HCT116 (cell line): ENCODE measurements at regions not wholly inside any gene's neighbourhood (a gene's known extent, or its start where the extent isn't known, plus 50 kb on each side); places are given as distances from the start of the nearest gene placed in this dataset.

ENCODE experiments used
- ATAC-seq: fragments of 200-7000 bp; cut with Tn5 transposase; 2 replicates; pipeline ENCODE4 v1.9.1; 2020; ENCODE audit warnings: mild to moderate bottlenecking, moderate library complexity
- BruUV-seq: library from RNA; stranded (reverse); fragments of 400-500 nt; replicated peaks from 2 replicates; lab custom pipeline; 2021; lab: Mats Ljungman, UMichigan
- CTCF ChIA-PET: fragments of 300-600 bp; sonication (Branson Sonifier 250); formaldehyde crosslinking; loops from one replicate; lab custom pipeline; 2021; ENCODE audit warnings: antibody characterized with exemption; lab: Charles Lee
- POLR2A ChIA-PET: fragments of 300-600, 350-600 bp; sonication (Branson Sonifier 250); formaldehyde crosslinking; loops from one replicate; lab custom pipeline; 2021; ENCODE audit warnings: antibody characterized with exemption; lab: Charles Lee
- RAD21 ChIA-PET, 2 experiments: fragments of 300-600 bp; sonication (Branson Sonifier 250); formaldehyde crosslinking; loops; one replicate each; lab custom pipeline; 2023; ENCODE audit warnings: low total read pairs in 2 of 2; ENCODE audit not compliant: uncharacterized antibody in 2 of 2, unreplicated experiment in 2 of 2, low non-redundant PET in 1 of 2; lab: Charles Lee
- DNase-seq: peaks from one replicate; pipeline ENCODE4 v3.0.0-alpha.2; 2010; ENCODE audit warnings: low read depth, low spot score
- H2AFZ ChIP-seq: fragments of 200-600 bp; shearing (Covaris generic), sonication (generic); 2 replicates; pipeline ENCODE4 v1.6.1; 2017; ENCODE audit warnings: low read depth, mixed run types, mixed read lengths, antibody characterized with exemption, low read length; ENCODE audit not compliant: poor library complexity, severe bottlenecking
- H3K27ac ChIP-seq: 2 replicates; pipeline ENCODE4 v1.5.1; 2012; ENCODE audit warnings: low read depth, low read length
- H3K27me3 ChIP-seq: fragments of 200-600 bp; sonication (generic); 2 replicates; pipeline ENCODE4 v1.6.1; 2016; ENCODE audit warnings: mixed run types, low read length, mixed read lengths; ENCODE audit not compliant: insufficient read depth
- H3K36me3 ChIP-seq, 2 experiments: fragments of 200-500 bp in 1 of 2; fragments of 200-600 bp in 1 of 2; sonication (Bioruptor generic) in 1 of 2; sonication (generic) in 1 of 2; 2 replicates each; pipeline versions ENCODE4 v1.5.1 to v1.6.1; 2014 to 2016; ENCODE audit warnings: low read length in 2 of 2, inconsistent platforms in 1 of 2, mixed read lengths in 1 of 2, mixed run types in 1 of 2; ENCODE audit not compliant: insufficient read depth in 2 of 2, control insufficient read depth in 1 of 2
- H3K4me1 ChIP-seq, 2 experiments: fragments of 200-600 bp in 1 of 2; sonication (generic) in 1 of 2; 2 replicates each; pipeline versions ENCODE4 v1.5.1 to v1.6.1; 2012 to 2017; ENCODE audit warnings: low read length in 2 of 2, inconsistent platforms in 1 of 2, mild to moderate bottlenecking in 1 of 2, mixed read lengths in 1 of 2, mixed run types in 1 of 2, moderate library complexity in 1 of 2; ENCODE audit not compliant: insufficient read depth in 2 of 2, control insufficient read depth in 1 of 2
- H3K4me2 ChIP-seq: fragments of 200-600 bp; sonication (generic); 2 replicates; pipeline ENCODE4 v1.6.1; 2017; ENCODE audit warnings: mixed run types, low read length, mixed read lengths
- H3K4me3 ChIP-seq, 2 experiments: fragments of 200-600 bp in 1 of 2; sonication (generic) in 1 of 2; replicated peaks in 1 of 2; 2 replicates each; pipeline ENCODE4 v1.5.1; 2011 to 2016; ENCODE audit warnings: low read length in 2 of 2, control low read depth in 1 of 2, low read depth in 1 of 2, mild to moderate bottlenecking in 1 of 2, mixed read lengths in 1 of 2, mixed run types in 1 of 2
- H3K79me2 ChIP-seq: fragments of 200-600 bp; sonication (generic); 2 replicates; pipeline ENCODE4 v1.6.1; 2017; ENCODE audit warnings: mild to moderate bottlenecking, mixed run types, low read length, moderate library complexity, mixed read lengths; ENCODE audit not compliant: insufficient read depth
- H3K9ac ChIP-seq: fragments of 200-600 bp; sonication (generic); 2 replicates; pipeline ENCODE4 v1.6.1; 2016; ENCODE audit warnings: low read length, mixed read lengths
- H3K9me2 ChIP-seq: fragments of 200-600 bp; sonication (generic), shearing (Covaris generic); 2 replicates; pipeline ENCODE4 v1.6.1; 2017; ENCODE audit warnings: mixed run types, mild to moderate bottlenecking, moderate library complexity; ENCODE audit not compliant: insufficient read depth
- H3K9me3 ChIP-seq, 2 experiments: fragments of 200-500 bp in 1 of 2; fragments of 200-600 bp in 1 of 2; sonication (Bioruptor generic) in 1 of 2; sonication (generic) in 1 of 2; 2 replicates each; pipeline ENCODE4 v1.6.1; 2014 to 2017; ENCODE audit warnings: low read length in 2 of 2, mixed read lengths in 2 of 2, inconsistent platforms in 1 of 2, low read depth in 1 of 2, mild to moderate bottlenecking in 1 of 2, mixed run types in 1 of 2, moderate library complexity in 1 of 2; ENCODE audit not compliant: control insufficient read depth in 1 of 2, insufficient read depth in 1 of 2
- H4K20me1 ChIP-seq: fragments of 200-600 bp; sonication (generic), shearing (Covaris generic); 2 replicates; pipeline ENCODE4 v1.6.1; 2017; ENCODE audit warnings: mixed run types, mild to moderate bottlenecking, moderate library complexity; ENCODE audit not compliant: insufficient read depth
- CBX3 ChIP-seq: IDR thresholded peaks from 2 replicates; pipeline ENCODE4 v1.6.1; 2012; ENCODE audit warnings: low read depth
- CEBPB ChIP-seq: IDR thresholded peaks from 2 replicates; pipeline ENCODE4 v1.6.1; 2012; ENCODE audit warnings: low read depth
- ELF1 ChIP-seq: IDR thresholded peaks from 2 replicates; pipeline ENCODE4 v1.6.1; 2012; ENCODE audit warnings: low read depth, borderline replicate concordance
- EZH2 ChIP-seq: fragments of 200-600 bp; sonication (generic); IDR thresholded peaks from 2 replicates; pipeline ENCODE4 v1.6.1; 2017; ENCODE audit warnings: antibody characterized with exemption, mixed run types
- EZH2phosphoT487 ChIP-seq: fragments of 200-600 bp; IDR thresholded peaks from 2 replicates; pipeline ENCODE4 v1.6.1; 2018; ENCODE audit warnings: antibody characterized with exemption, borderline replicate concordance
- FOSL1 ChIP-seq: IDR thresholded peaks from 2 replicates; pipeline ENCODE4 v1.6.1; 2012; ENCODE audit warnings: low read depth
- JUND ChIP-seq: IDR thresholded peaks from 2 replicates; pipeline ENCODE4 v1.6.1; 2012
- POLR2AphosphoS5 ChIP-seq: IDR thresholded peaks from 2 replicates; pipeline ENCODE4 v1.6.1; 2011; ENCODE audit warnings: mild to moderate bottlenecking, low read depth, low read length, moderate library complexity
- RAD21 ChIP-seq: IDR thresholded peaks from 2 replicates; pipeline ENCODE4 v1.6.1; 2012; ENCODE audit warnings: low read depth, mild to moderate bottlenecking
- SIN3A ChIP-seq: IDR thresholded peaks from 2 replicates; pipeline ENCODE4 v1.6.1; 2012; ENCODE audit warnings: low read depth
- SP1 ChIP-seq: IDR thresholded peaks from 2 replicates; pipeline ENCODE4 v1.6.1; 2012; ENCODE audit warnings: low read depth
- SRF ChIP-seq: IDR thresholded peaks from 2 replicates; pipeline ENCODE4 v1.6.1; 2012; ENCODE audit warnings: low read depth
- TCF7L2 ChIP-seq: IDR thresholded peaks from 2 replicates; pipeline ENCODE4 v1.7.0; 2011; ENCODE audit warnings: borderline replicate concordance, inconsistent platforms; ENCODE audit not compliant: insufficient read depth, insufficient read length; ENCODE audit errors: extremely low read depth
- YY1 ChIP-seq: IDR thresholded peaks from 2 replicates; pipeline ENCODE4 v1.6.1; 2011; ENCODE audit warnings: low read length, low read depth, moderate library complexity, mild to moderate bottlenecking; ENCODE audit not compliant: insufficient replicate concordance; ENCODE audit errors: extremely low read depth
- ZFX ChIP-seq: fragments of 450-650 bp; IDR thresholded peaks from 2 replicates; pipeline ENCODE4 v1.6.1; 2017
- ZNF274 ChIP-seq: fragments of 200-500 bp; sonication (Bioruptor generic); IDR thresholded peaks from 2 replicates; pipeline ENCODE4 v1.6.1; 2014; ENCODE audit warnings: mild to moderate bottlenecking, low read depth, low read length, inconsistent platforms
- intact Hi-C: fragments of 100-400 bp; cut with micrococcal nuclease; formaldehyde crosslinking; loops from 2 replicates; pipeline ENCODE4 v1.10.0; 2022
- TF ChIP-seq, protein P1 (sequence below): IDR thresholded peaks from 2 replicates; pipeline ENCODE4 v1.6.1; 2012
- TF ChIP-seq, protein P2 (sequence below), 3 experiments: fragments of 200-600 bp in 1 of 3; sonication (generic) in 1 of 3; IDR thresholded peaks in 2 of 3; conservative IDR thresholded peaks in 1 of 3; 2 replicates each; pipeline ENCODE4 v1.5.1; 2012 to 2017; ENCODE audit warnings: low read depth in 2 of 3, low read length in 2 of 3, antibody characterized with exemption in 1 of 3, borderline replicate concordance in 1 of 3, control low read depth in 1 of 3, mild to moderate bottlenecking in 1 of 3, mixed read lengths in 1 of 3, mixed run types in 1 of 3, moderate library complexity in 1 of 3; ENCODE audit not compliant: insufficient read depth in 1 of 3
- TF ChIP-seq, protein P3 (sequence below): IDR thresholded peaks from 2 replicates; pipeline ENCODE4 v1.6.1; 2011; ENCODE audit warnings: mild to moderate bottlenecking, low read length, moderate library complexity; ENCODE audit not compliant: insufficient replicate concordance; ENCODE audit errors: extremely low read depth
- TF ChIP-seq, protein P4 (sequence below): IDR thresholded peaks from 2 replicates; pipeline ENCODE4 v1.6.1; 2012; ENCODE audit warnings: low read depth

DNA sequence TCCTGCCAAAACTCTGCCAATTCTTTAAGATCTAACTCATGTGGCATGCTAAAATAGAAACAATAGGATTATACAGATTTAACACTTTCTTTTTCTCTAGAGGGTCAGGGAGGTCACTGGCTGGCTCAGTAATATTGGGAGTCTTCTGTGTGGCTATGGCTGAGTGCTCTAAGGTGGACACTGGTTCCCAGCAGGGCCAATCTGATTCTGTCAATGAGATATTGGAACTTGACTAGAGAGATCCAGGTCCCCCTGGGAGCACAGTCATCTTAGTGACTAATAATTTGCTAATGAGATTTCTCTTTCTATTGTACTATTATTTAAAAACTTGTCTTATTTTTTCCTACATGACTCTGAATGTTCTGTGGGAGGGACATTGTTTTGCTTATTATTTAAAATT is 69.1 kb upstream of the ZP4 start:
- Histone ChIP-seq H3K79me2 (no peaks in the 10 kb centered on the region), H4K20me1 (no peaks in the 10 kb centered on the region), H3K9me3 (peaks cover 0 to 23% of the 10 kb centered on the region in 2 experiments; a peak in 2 of 4 replicates), H3K4me2 (no peak overlapping the region), H3K4me1 (no peaks in the 10 kb centered on the region), H3K36me3 (no peaks in the 10 kb centered on the region), H3K9me2 (no peaks in the 10 kb centered on the region), H3K4me3 (no peak overlapping the region), H3K9ac (no peak overlapping the region), H3K27ac (no peak overlapping the region), H3K27me3 (no peaks in the 10 kb centered on the region), H2AFZ (no peak overlapping the region)
- ChIA-PET CTCF (no interaction called here), POLR2A (no interaction called here), RAD21 (no interaction called here)
- TF ChIP-seq EZH2phosphoT487 = no peak
- TF ChIP-seq SP1 = no peak
- no peak for TF ChIP-seq POLR2AphosphoS5
- no peak for TF ChIP-seq TCF7L2
- TF ChIP-seq FOSL1 = no peak
- TF ChIP-seq RAD21 = no peak
- TF ChIP-seq, protein P1, sequence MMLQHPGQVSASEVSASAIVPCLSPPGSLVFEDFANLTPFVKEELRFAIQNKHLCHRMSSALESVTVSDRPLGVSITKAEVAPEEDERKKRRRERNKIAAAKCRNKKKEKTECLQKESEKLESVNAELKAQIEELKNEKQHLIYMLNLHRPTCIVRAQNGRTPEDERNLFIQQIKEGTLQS = no peak
- TF ChIP-seq SRF = no peak
- TF ChIP-seq, protein P2, sequence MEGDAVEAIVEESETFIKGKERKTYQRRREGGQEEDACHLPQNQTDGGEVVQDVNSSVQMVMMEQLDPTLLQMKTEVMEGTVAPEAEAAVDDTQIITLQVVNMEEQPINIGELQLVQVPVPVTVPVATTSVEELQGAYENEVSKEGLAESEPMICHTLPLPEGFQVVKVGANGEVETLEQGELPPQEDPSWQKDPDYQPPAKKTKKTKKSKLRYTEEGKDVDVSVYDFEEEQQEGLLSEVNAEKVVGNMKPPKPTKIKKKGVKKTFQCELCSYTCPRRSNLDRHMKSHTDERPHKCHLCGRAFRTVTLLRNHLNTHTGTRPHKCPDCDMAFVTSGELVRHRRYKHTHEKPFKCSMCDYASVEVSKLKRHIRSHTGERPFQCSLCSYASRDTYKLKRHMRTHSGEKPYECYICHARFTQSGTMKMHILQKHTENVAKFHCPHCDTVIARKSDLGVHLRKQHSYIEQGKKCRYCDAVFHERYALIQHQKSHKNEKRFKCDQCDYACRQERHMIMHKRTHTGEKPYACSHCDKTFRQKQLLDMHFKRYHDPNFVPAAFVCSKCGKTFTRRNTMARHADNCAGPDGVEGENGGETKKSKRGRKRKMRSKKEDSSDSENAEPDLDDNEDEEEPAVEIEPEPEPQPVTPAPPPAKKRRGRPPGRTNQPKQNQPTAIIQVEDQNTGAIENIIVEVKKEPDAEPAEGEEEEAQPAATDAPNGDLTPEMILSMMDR (IDR thresholded peaks at IDR 0.05 in 2 of 3, conservative IDR thresholded peaks at IDR 0.05 in 1 of 3; ENCODE audit: borderline replicate concordance in 1 of 3, insufficient read depth in 1 of 3, low read depth in 2 of 3, low read length in 2 of 3) = no peak
- no peak for TF ChIP-seq CBX3
- no peak for TF ChIP-seq JUND
- TF ChIP-seq ELF1 = no peak
- no peak for TF ChIP-seq CEBPB
- TF ChIP-seq EZH2 = no peak
- TF ChIP-seq ZNF274 = no peak
- TF ChIP-seq ZFX = no peak
- no peak for TF ChIP-seq YY1
- TF ChIP-seq SIN3A = no peak
- TF ChIP-seq, protein P3, sequence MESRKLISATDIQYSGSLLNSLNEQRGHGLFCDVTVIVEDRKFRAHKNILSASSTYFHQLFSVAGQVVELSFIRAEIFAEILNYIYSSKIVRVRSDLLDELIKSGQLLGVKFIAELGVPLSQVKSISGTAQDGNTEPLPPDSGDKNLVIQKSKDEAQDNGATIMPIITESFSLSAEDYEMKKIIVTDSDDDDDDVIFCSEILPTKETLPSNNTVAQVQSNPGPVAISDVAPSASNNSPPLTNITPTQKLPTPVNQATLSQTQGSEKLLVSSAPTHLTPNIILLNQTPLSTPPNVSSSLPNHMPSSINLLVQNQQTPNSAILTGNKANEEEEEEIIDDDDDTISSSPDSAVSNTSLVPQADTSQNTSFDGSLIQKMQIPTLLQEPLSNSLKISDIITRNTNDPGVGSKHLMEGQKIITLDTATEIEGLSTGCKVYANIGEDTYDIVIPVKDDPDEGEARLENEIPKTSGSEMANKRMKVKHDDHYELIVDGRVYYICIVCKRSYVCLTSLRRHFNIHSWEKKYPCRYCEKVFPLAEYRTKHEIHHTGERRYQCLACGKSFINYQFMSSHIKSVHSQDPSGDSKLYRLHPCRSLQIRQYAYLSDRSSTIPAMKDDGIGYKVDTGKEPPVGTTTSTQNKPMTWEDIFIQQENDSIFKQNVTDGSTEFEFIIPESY = no peak
- TF ChIP-seq, protein P4, sequence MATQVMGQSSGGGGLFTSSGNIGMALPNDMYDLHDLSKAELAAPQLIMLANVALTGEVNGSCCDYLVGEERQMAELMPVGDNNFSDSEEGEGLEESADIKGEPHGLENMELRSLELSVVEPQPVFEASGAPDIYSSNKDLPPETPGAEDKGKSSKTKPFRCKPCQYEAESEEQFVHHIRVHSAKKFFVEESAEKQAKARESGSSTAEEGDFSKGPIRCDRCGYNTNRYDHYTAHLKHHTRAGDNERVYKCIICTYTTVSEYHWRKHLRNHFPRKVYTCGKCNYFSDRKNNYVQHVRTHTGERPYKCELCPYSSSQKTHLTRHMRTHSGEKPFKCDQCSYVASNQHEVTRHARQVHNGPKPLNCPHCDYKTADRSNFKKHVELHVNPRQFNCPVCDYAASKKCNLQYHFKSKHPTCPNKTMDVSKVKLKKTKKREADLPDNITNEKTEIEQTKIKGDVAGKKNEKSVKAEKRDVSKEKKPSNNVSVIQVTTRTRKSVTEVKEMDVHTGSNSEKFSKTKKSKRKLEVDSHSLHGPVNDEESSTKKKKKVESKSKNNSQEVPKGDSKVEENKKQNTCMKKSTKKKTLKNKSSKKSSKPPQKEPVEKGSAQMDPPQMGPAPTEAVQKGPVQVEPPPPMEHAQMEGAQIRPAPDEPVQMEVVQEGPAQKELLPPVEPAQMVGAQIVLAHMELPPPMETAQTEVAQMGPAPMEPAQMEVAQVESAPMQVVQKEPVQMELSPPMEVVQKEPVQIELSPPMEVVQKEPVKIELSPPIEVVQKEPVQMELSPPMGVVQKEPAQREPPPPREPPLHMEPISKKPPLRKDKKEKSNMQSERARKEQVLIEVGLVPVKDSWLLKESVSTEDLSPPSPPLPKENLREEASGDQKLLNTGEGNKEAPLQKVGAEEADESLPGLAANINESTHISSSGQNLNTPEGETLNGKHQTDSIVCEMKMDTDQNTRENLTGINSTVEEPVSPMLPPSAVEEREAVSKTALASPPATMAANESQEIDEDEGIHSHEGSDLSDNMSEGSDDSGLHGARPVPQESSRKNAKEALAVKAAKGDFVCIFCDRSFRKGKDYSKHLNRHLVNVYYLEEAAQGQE = no peak
- no peak for ATAC-seq
- BruUV-seq = no TSS peak
- DNase-seq = no peak
- intact Hi-C loops = no loop called here
